HG02981 (cell line): ENCODE measurements at regions not wholly inside any gene's neighbourhood (a gene's known extent, or its start where the extent isn't known, plus 50 kb on each side); places are given as distances from the start of the nearest gene placed in this dataset.

Experiments used
- ATAC-seq: cut with Tn5 transposase; IDR thresholded peaks from one replicate; pipeline ENCODE4 v1.9.1; 2021; ENCODE audit warnings: mild to moderate bottlenecking, moderate library complexity; ENCODE audit not compliant: unreplicated experiment

- ATAC-seq = no peak
Measured at GRCh38 chr1:76759950-76760349, 107.3 kb upstream of the ST6GALNAC5 start.

- ATAC-seq = no peak
Measured at GRCh38 chr1:76763738-76764137, 103.5 kb upstream of the ST6GALNAC5 start.

- no peak for ATAC-seq
Measured at GRCh38 chr1:76764638-76765454, 102.4 kb upstream of the ST6GALNAC5 start.

DNA sequence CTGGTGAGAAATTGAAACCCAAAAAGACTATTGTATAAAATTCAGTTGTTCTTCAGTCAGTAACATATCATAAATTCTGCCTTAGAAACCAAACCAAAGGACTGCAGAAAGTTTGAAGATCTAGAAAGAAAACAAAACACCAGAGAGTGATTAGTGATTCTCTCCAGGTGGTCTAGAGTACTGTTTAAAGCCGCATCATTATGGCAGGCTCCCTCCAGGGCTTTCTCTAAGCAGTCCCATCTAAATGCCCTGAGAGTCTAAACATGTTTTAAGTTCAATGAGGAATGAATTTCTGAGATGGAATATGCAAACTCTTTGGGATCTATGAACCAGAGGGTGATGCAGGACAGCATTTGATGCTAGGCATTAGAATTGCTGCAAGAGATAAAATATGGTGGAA lies 100.9 kb upstream of the ST6GALNAC5 start:
- ATAC-seq = no peak

DNA sequence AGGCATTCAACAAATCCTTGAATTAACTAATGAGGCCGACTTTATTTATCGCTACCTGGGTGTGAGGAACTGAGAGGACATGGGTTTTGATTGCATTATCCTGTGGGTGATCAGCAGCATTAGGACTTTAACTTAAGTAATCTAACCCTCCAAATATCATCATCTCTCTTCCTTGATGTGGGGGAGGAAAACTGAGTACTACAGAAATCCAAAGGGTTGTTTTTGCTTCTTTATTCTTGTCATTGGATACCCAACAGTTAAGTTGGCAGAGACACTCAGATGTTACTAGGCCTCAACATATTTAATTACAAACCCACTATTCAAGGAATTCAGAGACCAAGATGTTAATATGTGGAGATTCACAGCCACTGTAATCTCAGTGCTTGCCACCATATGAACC lies 97.4 kb upstream of the ST6GALNAC5 start:
- no peak for ATAC-seq

DNA sequence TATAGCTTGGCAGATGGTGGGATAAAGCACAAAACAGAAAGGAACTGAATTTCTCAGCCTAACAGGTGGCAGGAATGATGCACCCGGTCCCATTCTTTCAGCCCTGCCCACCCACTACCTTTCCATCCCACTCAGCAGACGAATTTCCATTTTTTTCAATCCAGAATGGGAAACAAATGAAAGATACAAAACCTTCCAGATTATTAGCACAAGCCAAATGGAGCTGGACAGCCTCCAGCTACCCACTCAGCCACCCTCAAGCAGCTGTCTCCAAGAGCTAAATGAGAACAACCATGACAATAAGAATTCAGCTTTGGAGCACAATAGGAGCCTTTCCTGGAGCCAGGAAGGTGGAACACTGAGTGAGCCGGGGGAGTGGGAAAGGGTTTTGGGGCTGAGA lies 96.3 kb upstream of the ST6GALNAC5 start:
- no peak for ATAC-seq

- ATAC-seq = no peak
Measured at GRCh38 chr1:76781447-76781846, 85.8 kb upstream of the ST6GALNAC5 start.

DNA sequence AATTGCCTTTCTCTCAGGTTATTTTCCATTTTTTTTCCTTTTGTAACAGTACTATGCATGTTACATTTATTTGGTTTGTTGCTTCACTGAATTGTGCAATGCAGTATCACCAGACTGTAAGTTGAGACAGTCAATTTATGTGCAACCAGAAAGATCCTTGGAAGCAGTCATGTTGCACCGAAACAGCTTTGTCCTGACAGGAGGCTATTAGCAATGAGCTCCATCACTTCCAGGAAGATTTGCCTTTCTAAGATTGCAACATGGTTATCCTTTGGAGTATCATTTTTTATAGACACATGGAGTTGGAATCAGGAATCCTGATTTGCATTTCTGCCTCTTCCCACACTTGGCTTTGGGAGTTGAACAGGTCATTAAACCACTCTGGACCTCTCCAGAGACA lies 84.5 kb upstream of the ST6GALNAC5 start:
- no peak for ATAC-seq

GRCh38 chr1:76784502-76784901 lies 82.8 kb upstream of the ST6GALNAC5 start:
- ATAC-seq = no peak

DNA sequence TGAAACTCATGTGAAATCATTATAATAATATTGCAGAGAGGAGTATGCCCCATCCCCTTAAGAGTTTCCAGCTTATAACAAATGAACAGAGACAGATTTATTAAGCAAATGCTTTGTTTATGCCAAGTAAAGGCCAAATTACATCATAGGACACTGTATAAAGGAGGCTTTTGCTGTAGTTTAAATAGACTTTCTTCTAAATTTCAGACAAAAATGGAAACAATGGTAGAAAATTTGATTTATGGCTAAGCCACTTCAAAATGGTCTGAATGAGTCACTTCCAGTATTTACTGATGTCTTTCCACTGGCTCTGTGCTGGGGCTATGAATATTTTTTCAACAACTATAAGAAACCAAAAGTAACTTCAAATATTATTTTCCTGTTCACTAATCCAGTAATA lies 81.1 kb upstream of the ST6GALNAC5 start:
- no peak for ATAC-seq

DNA sequence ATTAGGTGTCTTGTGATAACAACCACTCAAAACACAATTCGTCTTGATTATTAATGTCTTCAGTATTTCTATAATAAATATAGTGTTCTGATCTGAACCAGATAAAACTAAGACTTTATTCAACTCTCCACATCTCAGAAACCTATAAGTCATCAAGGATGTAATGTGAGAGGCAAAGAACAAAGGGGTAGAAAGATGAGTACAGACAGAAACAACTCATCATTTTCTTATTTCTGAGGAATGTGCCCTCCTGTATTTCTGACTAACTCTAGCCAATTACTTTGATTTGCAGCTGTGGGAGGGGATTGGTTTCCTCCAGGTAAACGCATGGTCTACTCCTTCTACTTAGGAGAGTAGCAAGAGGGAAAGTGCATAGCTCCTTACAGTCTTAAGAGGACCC lies 73.7 kb upstream of the ST6GALNAC5 start:
- ATAC-seq = no peak

DNA sequence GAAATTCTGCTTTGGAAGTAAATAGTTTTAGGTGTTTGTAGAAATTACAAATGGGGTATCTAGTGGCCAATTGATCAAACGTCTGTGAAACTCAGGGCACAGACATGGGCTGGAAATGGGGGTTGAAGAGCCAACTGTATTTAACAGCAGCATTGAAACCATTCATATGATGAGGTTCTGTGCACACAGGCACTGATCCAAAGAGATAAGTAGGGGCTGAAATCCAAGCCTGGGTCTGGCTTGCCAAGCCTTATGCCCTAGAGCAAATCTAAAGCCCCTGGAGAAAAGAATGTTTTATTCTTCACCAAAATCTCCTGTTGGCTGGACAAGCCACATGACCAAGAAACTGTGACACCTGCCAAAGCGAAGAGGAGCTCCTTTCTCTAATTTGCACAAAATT lies 67.6 kb upstream of the ST6GALNAC5 start:
- no peak for ATAC-seq

DNA sequence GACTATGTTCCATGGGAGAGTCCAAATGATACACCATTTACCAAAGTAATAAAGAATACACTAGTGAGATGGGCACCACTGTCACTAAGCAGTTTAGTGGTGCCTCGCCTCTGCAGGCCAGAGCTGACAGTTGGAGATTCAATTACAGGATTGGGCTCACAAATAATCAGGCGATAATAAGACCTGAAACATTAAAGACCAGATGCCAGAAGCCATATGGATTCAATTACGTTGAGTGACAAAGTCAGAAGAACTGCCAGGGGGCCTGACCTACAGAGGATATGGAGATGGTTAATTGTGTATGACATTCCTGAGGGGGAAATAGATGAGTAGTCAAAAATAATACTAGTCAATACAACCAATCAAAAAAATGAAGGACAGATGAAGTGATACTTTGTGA lies 65.2 kb upstream of the ST6GALNAC5 start:
- no peak for ATAC-seq

DNA sequence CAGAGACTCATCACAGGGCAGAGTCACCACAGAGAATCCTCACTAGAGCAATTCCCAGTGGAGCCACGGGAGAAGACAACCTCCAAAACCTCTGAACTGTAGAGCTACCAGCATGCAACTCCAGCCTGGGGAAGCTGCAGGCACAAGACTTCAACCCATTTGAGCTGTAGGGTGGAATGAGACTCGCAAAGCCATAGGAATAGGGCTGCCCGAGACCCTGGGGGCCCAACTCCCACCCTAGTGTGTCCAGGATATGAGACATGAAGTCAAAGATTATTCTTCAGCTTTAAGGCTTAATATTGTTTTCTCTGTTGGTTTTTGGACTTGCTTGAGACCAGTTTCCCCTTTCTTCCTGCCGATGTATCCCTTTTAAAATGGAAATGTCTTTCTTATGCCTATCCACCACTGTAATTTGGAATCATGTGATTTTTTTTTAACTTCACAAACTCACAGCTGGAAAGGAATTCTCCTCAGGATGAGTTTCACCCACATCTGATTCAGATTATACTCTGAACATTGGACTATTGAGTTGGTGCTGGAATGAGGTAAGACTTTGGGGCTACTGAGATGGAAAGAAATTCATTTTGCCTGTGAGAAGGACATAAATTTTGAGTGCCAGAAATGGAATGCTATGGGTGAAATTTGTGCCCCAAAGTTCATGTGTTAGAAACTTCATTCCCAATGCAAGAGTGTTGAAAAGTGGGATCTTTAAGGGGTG lies 59.6 kb upstream of the ST6GALNAC5 start:
- ATAC-seq = no peak
